GM12875 (cell line): ENCODE measurements at regions not wholly inside any gene's neighbourhood (a gene's known extent, or its start where the extent isn't known, plus 50 kb on each side); places are given as distances from the start of the nearest gene placed in this dataset.

Experiments
- H3K4me3 ChIP-seq: one replicate; pipeline ENCODE4 v1.5.1; 2011; ENCODE audit warnings: low read depth, low read length, control low read depth
- CTCF ChIP-seq: IDR thresholded peaks from 2 replicates; pipeline ENCODE4 v1.5.1; 2011; ENCODE audit warnings: low read depth, mild to moderate bottlenecking, control low read depth, inconsistent platforms, low read length, moderate library complexity, borderline replicate concordance; ENCODE audit not compliant: insufficient read depth

- no peak for TF ChIP-seq CTCF
Measured at GRCh38 chr6:120992257-120992656, 342.0 kb downstream of the TBC1D32 start.

GRCh38 chr6:120990866-120991265 is 343.4 kb downstream of the TBC1D32 start:
- H3K4me3 ChIP-seq: no peak overlapping the region
- TF ChIP-seq CTCF: no peak

More at GRCh38 chr6:120992257-120992656, 342.0 kb downstream of the TBC1D32 start:
- H3K4me3 ChIP-seq: no peak overlapping the region

- no peak for TF ChIP-seq CTCF
- no peak overlapping the region for H3K4me3 ChIP-seq
Measured at GRCh38 chr6:120981835-120982234, 352.4 kb downstream of the TBC1D32 start.

- no peak for TF ChIP-seq CTCF
Measured at GRCh38 chr6:120966321-120966720, 368.0 kb downstream of the TBC1D32 start.

GRCh38 chr6:120965814-120966213 is 368.5 kb downstream of the TBC1D32 start:
- TF ChIP-seq CTCF: no peak

More at GRCh38 chr6:120966321-120966720, 368.0 kb downstream of the TBC1D32 start:
- no peak overlapping the region for H3K4me3 ChIP-seq

GRCh38 chr6:120960761-120961160 is 373.5 kb downstream of the TBC1D32 start:
- no peak for TF ChIP-seq CTCF
- H3K4me3 ChIP-seq: no peak overlapping the region

More at GRCh38 chr6:120965814-120966213, 368.5 kb downstream of the TBC1D32 start:
- no peak overlapping the region for H3K4me3 ChIP-seq

GRCh38 chr6:120954111-120954510 is 380.2 kb downstream of the TBC1D32 start:
- H3K4me3 ChIP-seq: no peak overlapping the region
- no peak for TF ChIP-seq CTCF
